Duodenal mucosa (tissue), 2 donors: ENCODE measurements at regions not wholly inside any gene's neighbourhood (a gene's known extent, or its start where the extent isn't known, plus 50 kb on each side); places are given as distances from the start of the nearest gene placed in this dataset.
"Not testable (repeated sequence)": the region's sequence is repeated elsewhere in the genome, so short reads cannot be mapped to it uniquely, and the experiment has no call there.

Experiments
- H3K27ac ChIP-seq: one replicate; pipeline ENCODE4 v1.7.0; 2013; ENCODE audit warnings: low read depth, low read length
- H3K27me3 ChIP-seq, 2 donors: one replicate each; pipeline ENCODE4 v1.7.0; 2013; ENCODE audit warnings: low read length in 2 of 2, control low read depth in 1 of 2; ENCODE audit not compliant: insufficient read depth in 2 of 2, control insufficient read depth in 1 of 2
- H3K36me3 ChIP-seq, 2 donors: one replicate each; pipeline ENCODE4 v1.7.0; 2013; ENCODE audit warnings: low read length in 2 of 2, control low read depth in 1 of 2; ENCODE audit not compliant: insufficient read depth in 2 of 2, control insufficient read depth in 1 of 2
- H3K4me1 ChIP-seq, 2 donors: one replicate each; pipeline ENCODE4 v1.7.0; 2013; ENCODE audit warnings: low read length in 2 of 2, control low read depth in 1 of 2; ENCODE audit not compliant: insufficient read depth in 2 of 2, control insufficient read depth in 1 of 2
- H3K4me3 ChIP-seq, 2 donors: one replicate each; pipeline ENCODE4 v1.7.0; 2013; ENCODE audit warnings: low read length in 2 of 2, low read depth in 1 of 2
- H3K9ac ChIP-seq, 2 donors: one replicate each; pipeline ENCODE4 v1.7.0; 2013; ENCODE audit warnings: low read length in 2 of 2, low read depth in 1 of 2
- H3K9me3 ChIP-seq, 2 donors: one replicate each; pipeline ENCODE4 v1.7.0; 2013; ENCODE audit warnings: low read length in 2 of 2, control low read depth in 1 of 2; ENCODE audit not compliant: control insufficient read depth in 1 of 2

GRCh38 chr15:24107948-24108347, 420.8 kb upstream of the NDN start:
- not testable (repeated sequence) for H3K36me3 ChIP-seq, H3K4me1 ChIP-seq, H3K27ac ChIP-seq, H3K27me3 ChIP-seq, H3K9ac ChIP-seq, H3K9me3 ChIP-seq, H3K4me3 ChIP-seq

GRCh38 chr15:24108349-24108748, 421.2 kb upstream of the NDN start:
- not testable (repeated sequence) for H3K9me3 ChIP-seq, H3K9ac ChIP-seq, H3K36me3 ChIP-seq, H3K4me3 ChIP-seq, H3K27ac ChIP-seq, H3K27me3 ChIP-seq, H3K4me1 ChIP-seq

- H3K36me3 ChIP-seq, H3K27me3 ChIP-seq, H3K4me1 ChIP-seq, H3K9ac ChIP-seq, H3K4me3 ChIP-seq, H3K27ac ChIP-seq, H3K9me3 ChIP-seq: not testable (repeated sequence)
These were observed 452.5 kb upstream of the NDN start for GRCh38 chr15:24139622-24140021.

GRCh38 chr15:24145070-24145469, 458.0 kb upstream of the NDN start:
- H3K9me3 ChIP-seq, H3K36me3 ChIP-seq, H3K4me3 ChIP-seq, H3K4me1 ChIP-seq, H3K27me3 ChIP-seq, H3K9ac ChIP-seq, H3K27ac ChIP-seq: not testable (repeated sequence)

GRCh38 chr15:24146251-24146650, 459.1 kb upstream of the NDN start:
- H3K27me3 ChIP-seq: no peaks in the 10 kb centered on the region
- no peak overlapping the region for H3K27ac ChIP-seq
- H3K36me3 ChIP-seq: no peaks in the 10 kb centered on the region
- no peak overlapping the region for H3K9ac ChIP-seq
- no peak overlapping the region for H3K4me3 ChIP-seq
- peaks cover 0 to 7% of the 10 kb centered on the region in 2 donors for H3K9me3 ChIP-seq
- H3K4me1 ChIP-seq: no peaks in the 10 kb centered on the region

- Histone ChIP-seq H3K27ac (no peak overlapping the region), H3K36me3 (no peaks in the 10 kb centered on the region), H3K9ac (no peak overlapping the region), H3K4me3 (no peak overlapping the region), H3K9me3 (peaks cover 4 to 7% of the 10 kb centered on the region in 2 donors), H3K4me1 (no peaks in the 10 kb centered on the region), H3K27me3 (no peaks in the 10 kb centered on the region)
These were observed 463.4 kb upstream of the NDN start for GRCh38 chr15:24150542-24150941.

GRCh38 chr15:24158306-24158705, 471.2 kb upstream of the NDN start:
- not testable (repeated sequence) for H3K9me3 ChIP-seq, H3K9ac ChIP-seq, H3K27ac ChIP-seq, H3K4me1 ChIP-seq, H3K27me3 ChIP-seq, H3K36me3 ChIP-seq, H3K4me3 ChIP-seq

- H3K9me3 ChIP-seq, H3K36me3 ChIP-seq, H3K4me3 ChIP-seq, H3K9ac ChIP-seq, H3K27ac ChIP-seq, H3K27me3 ChIP-seq, H3K4me1 ChIP-seq: not testable (repeated sequence)
These were observed 478.4 kb upstream of the NDN start for GRCh38 chr15:24165512-24165911.

GRCh38 chr15:24202297-24202696, 473.3 kb upstream of the NPAP1 start:
- H3K4me1 ChIP-seq, H3K36me3 ChIP-seq, H3K9me3 ChIP-seq, H3K9ac ChIP-seq, H3K27ac ChIP-seq, H3K27me3 ChIP-seq, H3K4me3 ChIP-seq: not testable (repeated sequence)

- not testable (repeated sequence) for H3K27me3 ChIP-seq, H3K9me3 ChIP-seq, H3K4me1 ChIP-seq, H3K36me3 ChIP-seq, H3K9ac ChIP-seq, H3K4me3 ChIP-seq, H3K27ac ChIP-seq
These were observed 463.7 kb upstream of the NPAP1 start for GRCh38 chr15:24211742-24212476.

- H3K4me3 ChIP-seq: no peak overlapping the region
- no peak overlapping the region for H3K27ac ChIP-seq
- H3K9ac ChIP-seq: no peak overlapping the region
- peaks cover 3 to 10% of the 10 kb centered on the region in 2 donors for H3K9me3 ChIP-seq
- no peaks in the 10 kb centered on the region for H3K4me1 ChIP-seq
- no peaks in the 10 kb centered on the region for H3K27me3 ChIP-seq
- no peaks in the 10 kb centered on the region for H3K36me3 ChIP-seq
These were observed 451.8 kb upstream of the NPAP1 start for GRCh38 chr15:24223739-24224138.
